Esophagus muscularis mucosa (tissue), 2 donors: ENCODE measurements at regions not wholly inside any gene's neighbourhood (a gene's known extent, or its start where the extent isn't known, plus 50 kb on each side); places are given as distances from the start of the nearest gene placed in this dataset.

Experiments used
- EP300 ChIP-seq: sonication (generic); formaldehyde crosslinking; IDR thresholded peaks from one replicate; pipeline ENCODE4 v1.6.1; 2017; ENCODE audit warnings: antibody characterized with exemption
- POLR2A ChIP-seq: fragments of 450-650 bp; IDR thresholded peaks from one replicate; pipeline ENCODE4 v1.6.1; 2017; ENCODE audit warnings: antibody characterized with exemption, moderate library complexity, mild to moderate bottlenecking, low read depth

DNA sequence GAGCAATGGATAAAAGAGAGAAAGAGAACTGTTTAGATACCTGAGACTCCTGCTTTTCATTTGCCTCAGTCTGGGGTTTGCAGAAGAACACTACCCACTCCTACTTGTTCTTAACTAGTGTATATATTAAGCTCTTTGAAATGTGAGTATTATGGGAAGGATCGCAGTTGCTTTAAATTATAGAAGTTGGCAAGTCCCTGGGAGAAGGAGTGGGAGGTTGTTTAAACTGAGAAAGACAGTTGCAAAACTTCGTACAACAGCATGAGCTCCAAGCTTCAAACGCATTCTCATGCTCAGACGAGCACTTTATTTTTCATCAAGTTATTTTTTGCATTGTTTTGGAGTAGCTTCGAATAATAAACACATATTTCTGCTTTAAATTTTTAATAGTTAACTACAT lies 88.1 kb upstream of the C1QTNF7 start:
- TF ChIP-seq POLR2A (no peak), EP300 (no peak)
